ENCODE measurements at regions not wholly inside any gene's neighbourhood (a gene's known extent, or its start where the extent isn't known, plus 50 kb on each side); places are given as distances from the start of the nearest gene placed in this dataset.

DNA sequence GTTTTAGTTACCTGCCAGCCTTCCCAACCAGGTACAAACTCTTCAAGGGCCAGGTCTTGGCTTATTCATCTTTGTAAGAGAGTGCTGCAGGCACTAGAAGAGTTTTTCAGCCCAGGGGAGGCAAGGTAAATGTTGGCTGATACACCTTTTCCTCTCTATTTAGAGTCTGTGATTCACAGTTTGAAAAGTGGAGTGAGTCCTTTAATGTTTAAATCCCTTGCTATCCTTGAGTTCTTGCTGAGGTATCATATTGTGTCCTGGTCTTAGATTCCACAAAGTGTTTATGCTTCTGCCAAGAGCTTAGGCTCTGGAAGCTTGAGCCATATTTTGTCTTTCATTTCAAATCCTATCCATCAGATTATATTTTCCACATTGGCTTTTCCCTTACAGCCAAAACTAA lies 52.8 kb upstream of the CITED2 start:
- no peak for DNase-seq (ENCODE audit: low read depth in 2 of 2)

DNA sequence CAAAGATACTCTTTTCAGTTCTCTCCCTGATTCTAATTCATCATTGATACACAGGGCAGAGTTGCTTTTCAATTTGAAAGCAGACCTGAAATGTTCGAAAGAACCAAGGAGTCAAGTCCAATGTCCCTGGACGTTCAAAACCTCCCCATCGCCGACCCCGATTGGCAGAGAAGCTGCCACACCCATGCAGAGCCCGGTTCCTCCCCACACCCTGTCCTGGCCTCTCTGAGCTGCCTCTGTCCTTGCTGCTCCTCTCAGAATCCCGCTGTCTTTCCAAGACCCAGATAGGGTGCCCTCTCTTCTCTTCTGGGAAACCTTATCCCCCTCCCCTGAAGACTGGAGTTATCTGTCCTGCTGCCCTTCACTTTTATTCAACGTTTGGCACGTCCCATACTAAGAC lies 52.3 kb upstream of the CITED2 start:
- no peak for DNase-seq (ENCODE audit: low read depth in 2 of 2)

DNA sequence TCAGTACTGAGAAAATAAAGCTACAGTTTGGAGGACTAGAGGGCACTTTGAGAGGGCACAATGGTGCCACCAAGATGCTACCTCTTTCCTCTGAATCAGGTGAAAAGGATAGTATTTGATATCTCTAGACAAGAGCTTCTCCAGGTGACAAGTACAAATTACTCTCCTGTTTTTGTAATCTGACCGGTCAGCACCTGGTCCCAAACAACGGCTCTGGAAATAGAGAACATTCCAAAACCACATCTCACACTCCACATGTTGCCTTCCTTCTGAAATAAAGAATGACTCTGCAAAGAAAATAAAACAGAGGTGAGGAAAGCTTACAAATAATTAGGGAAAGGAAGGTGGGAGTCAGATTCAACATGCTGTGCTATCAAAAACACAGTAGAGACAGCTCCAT lies 51.3 kb upstream of the CITED2 start:
- DNase-seq (ENCODE audit: low read depth in 2 of 2): no peak

DNA sequence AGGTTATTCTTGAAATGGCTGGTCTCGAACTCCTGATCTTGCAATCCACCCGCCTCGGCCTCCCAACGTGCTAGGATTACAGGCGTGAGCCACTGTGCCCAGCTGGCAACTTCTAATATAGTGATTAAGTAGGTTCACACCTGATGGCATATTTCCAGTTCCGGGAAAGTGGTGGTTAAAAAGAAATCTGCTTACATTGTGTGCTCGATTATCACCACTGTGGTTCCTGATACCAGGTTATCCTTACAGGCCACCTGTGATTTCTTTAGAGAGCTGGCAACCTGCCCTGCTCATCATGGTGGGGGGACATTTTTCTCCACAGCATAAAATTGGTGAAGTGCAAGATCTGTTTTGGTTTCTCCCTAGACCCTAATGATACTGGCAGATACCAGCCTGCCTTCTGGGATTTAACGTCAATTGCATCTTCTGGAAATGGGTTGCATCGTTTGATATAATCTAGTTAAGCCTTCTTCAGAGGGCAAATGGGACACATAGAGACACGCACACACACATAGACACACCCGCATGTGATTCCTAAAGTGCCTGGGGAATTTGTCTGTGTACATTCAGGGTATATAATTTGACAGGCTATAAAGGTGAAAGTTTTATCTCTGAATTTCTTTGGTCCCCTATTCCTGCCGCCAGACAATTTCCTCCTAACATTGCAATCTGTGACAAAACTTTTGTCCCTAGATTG lies 49.7 kb upstream of the CITED2 start:
- no peak for DNase-seq (ENCODE audit: low read depth in 2 of 2)

Data from lung microvascular endothelial cell (primary cell).